GM21723 (cell line): ENCODE measurements at regions not wholly inside any gene's neighbourhood (a gene's known extent, or its start where the extent isn't known, plus 50 kb on each side); places are given as distances from the start of the nearest gene placed in this dataset.

Source experiments
- ATAC-seq: cut with Tn5 transposase; IDR thresholded peaks from one replicate; pipeline ENCODE4 v1.9.1; 2021; ENCODE audit warnings: mild to moderate bottlenecking, moderate library complexity; ENCODE audit not compliant: unreplicated experiment

- no peak for ATAC-seq
These were observed 1469.3 kb downstream of the AACS start for GRCh38 chr12:126534495-126534894.

GRCh38 chr12:126534942-126535341 is 1469.7 kb downstream of the AACS start:
- ATAC-seq = no peak

- ATAC-seq = no peak
These were observed 1470.7 kb downstream of the AACS start for GRCh38 chr12:126535971-126536370.

GRCh38 chr12:126537961-126538530 is 1472.8 kb downstream of the AACS start:
- ATAC-seq = no peak

GRCh38 chr12:126538888-126539287 is 1473.7 kb downstream of the AACS start:
- no peak for ATAC-seq

- ATAC-seq = no peak
These were observed 1480.2 kb downstream of the AACS start for GRCh38 chr12:126545411-126545810.

- no peak for ATAC-seq
These were observed 1482.7 kb downstream of the AACS start for GRCh38 chr12:126547905-126548304.

- ATAC-seq = no peak
These were observed 1486.6 kb downstream of the AACS start for GRCh38 chr12:126551869-126552268.

GRCh38 chr12:126554625-126555024 is 1489.4 kb downstream of the AACS start:
- ATAC-seq = no peak

- ATAC-seq = no peak
These were observed 1492.4 kb downstream of the AACS start for GRCh38 chr12:126557659-126558058.

- no peak for ATAC-seq
These were observed 1493.0 kb downstream of the AACS start for GRCh38 chr12:126558219-126558618.

- no peak for ATAC-seq
These were observed 1493.6 kb downstream of the AACS start for GRCh38 chr12:126558810-126559209.

- no peak for ATAC-seq
These were observed 1501.8 kb downstream of the AACS start for GRCh38 chr12:126567016-126567415.

GRCh38 chr12:126569706-126570105 is 1504.5 kb downstream of the AACS start:
- ATAC-seq = no peak

- ATAC-seq = no peak
These were observed 1505.3 kb downstream of the AACS start for GRCh38 chr12:126570566-126570965.

- no peak for ATAC-seq
These were observed 1506.9 kb downstream of the AACS start for GRCh38 chr12:126572170-126572569.

GRCh38 chr12:126581655-126582054 is 1516.4 kb downstream of the AACS start:
- ATAC-seq = no peak

- no peak for ATAC-seq
These were observed 1517.0 kb downstream of the AACS start for GRCh38 chr12:126582231-126582630.

- no peak for ATAC-seq
These were observed 1523.5 kb downstream of the AACS start for GRCh38 chr12:126588586-126589249.

GRCh38 chr12:126591533-126591932 is 1526.3 kb downstream of the AACS start:
- ATAC-seq = no peak

- ATAC-seq = no peak
These were observed 1536.2 kb downstream of the AACS start for GRCh38 chr12:126601184-126602170.

- no peak for ATAC-seq
These were observed 1537.4 kb downstream of the AACS start for GRCh38 chr12:126602612-126603011.
